ENCODE measurements at regions not wholly inside any gene's neighbourhood (a gene's known extent, or its start where the extent isn't known, plus 50 kb on each side); places are given as distances from the start of the nearest gene placed in this dataset.

GRCh38 chr15:92291900-92292299 lies 101.8 kb upstream of the ST8SIA2 start:
- TF ChIP-seq, protein P1, sequence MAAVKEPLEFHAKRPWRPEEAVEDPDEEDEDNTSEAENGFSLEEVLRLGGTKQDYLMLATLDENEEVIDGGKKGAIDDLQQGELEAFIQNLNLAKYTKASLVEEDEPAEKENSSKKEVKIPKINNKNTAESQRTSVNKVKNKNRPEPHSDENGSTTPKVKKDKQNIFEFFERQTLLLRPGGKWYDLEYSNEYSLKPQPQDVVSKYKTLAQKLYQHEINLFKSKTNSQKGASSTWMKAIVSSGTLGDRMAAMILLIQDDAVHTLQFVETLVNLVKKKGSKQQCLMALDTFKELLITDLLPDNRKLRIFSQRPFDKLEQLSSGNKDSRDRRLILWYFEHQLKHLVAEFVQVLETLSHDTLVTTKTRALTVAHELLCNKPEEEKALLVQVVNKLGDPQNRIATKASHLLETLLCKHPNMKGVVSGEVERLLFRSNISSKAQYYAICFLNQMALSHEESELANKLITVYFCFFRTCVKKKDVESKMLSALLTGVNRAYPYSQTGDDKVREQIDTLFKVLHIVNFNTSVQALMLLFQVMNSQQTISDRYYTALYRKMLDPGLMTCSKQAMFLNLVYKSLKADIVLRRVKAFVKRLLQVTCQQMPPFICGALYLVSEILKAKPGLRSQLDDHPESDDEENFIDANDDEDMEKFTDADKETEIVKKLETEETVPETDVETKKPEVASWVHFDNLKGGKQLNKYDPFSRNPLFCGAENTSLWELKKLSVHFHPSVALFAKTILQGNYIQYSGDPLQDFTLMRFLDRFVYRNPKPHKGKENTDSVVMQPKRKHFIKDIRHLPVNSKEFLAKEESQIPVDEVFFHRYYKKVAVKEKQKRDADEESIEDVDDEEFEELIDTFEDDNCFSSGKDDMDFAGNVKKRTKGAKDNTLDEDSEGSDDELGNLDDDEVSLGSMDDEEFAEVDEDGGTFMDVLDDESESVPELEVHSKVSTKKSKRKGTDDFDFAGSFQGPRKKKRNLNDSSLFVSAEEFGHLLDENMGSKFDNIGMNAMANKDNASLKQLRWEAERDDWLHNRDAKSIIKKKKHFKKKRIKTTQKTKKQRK (IDR thresholded peaks at IDR 0.05; ENCODE audit: low read depth, low read length), result no peak
- TF ChIP-seq RAD21 (IDR thresholded peaks at IDR 0.05; ENCODE audit: insufficient read depth, low read depth, low read length), result no peak
- TF ChIP-seq, protein P2, sequence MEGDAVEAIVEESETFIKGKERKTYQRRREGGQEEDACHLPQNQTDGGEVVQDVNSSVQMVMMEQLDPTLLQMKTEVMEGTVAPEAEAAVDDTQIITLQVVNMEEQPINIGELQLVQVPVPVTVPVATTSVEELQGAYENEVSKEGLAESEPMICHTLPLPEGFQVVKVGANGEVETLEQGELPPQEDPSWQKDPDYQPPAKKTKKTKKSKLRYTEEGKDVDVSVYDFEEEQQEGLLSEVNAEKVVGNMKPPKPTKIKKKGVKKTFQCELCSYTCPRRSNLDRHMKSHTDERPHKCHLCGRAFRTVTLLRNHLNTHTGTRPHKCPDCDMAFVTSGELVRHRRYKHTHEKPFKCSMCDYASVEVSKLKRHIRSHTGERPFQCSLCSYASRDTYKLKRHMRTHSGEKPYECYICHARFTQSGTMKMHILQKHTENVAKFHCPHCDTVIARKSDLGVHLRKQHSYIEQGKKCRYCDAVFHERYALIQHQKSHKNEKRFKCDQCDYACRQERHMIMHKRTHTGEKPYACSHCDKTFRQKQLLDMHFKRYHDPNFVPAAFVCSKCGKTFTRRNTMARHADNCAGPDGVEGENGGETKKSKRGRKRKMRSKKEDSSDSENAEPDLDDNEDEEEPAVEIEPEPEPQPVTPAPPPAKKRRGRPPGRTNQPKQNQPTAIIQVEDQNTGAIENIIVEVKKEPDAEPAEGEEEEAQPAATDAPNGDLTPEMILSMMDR (IDR thresholded peaks at IDR 0.05 in 2 of 3, conservative IDR thresholded peaks at IDR 0.05 in 1 of 3; ENCODE audit: control insufficient read depth in 2 of 3, extremely low read depth in 1 of 3, insufficient read depth in 1 of 3, low read depth in 3 of 3, low read length in 3 of 3), result no peak
- TF ChIP-seq KDM1A (IDR thresholded peaks at IDR 0.05; ENCODE audit: borderline replicate concordance), result no peak
- no peak for TF ChIP-seq RCOR1 (conservative IDR thresholded peaks at IDR 0.05; ENCODE audit: low read depth, low read length)
- no peak for TF ChIP-seq CEBPB (IDR thresholded peaks at IDR 0.05; ENCODE audit: borderline replicate concordance in 1 of 2, low read depth in 2 of 2, low read length in 2 of 2)
- TF ChIP-seq NRF1 (conservative IDR thresholded peaks at IDR 0.05; ENCODE audit: low read depth, low read length), result no peak
- TF ChIP-seq ZNF24 (IDR thresholded peaks at IDR 0.05), result no peak
- TF ChIP-seq, protein P3, sequence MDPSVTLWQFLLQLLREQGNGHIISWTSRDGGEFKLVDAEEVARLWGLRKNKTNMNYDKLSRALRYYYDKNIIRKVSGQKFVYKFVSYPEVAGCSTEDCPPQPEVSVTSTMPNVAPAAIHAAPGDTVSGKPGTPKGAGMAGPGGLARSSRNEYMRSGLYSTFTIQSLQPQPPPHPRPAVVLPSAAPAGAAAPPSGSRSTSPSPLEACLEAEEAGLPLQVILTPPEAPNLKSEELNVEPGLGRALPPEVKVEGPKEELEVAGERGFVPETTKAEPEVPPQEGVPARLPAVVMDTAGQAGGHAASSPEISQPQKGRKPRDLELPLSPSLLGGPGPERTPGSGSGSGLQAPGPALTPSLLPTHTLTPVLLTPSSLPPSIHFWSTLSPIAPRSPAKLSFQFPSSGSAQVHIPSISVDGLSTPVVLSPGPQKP (IDR thresholded peaks at IDR 0.05; ENCODE audit: low read depth, low read length), result no peak
- no peak for TF ChIP-seq POLR2A (IDR thresholded peaks at IDR 0.05; ENCODE audit: low read depth, low read length)
